NB4 (cell line): ENCODE measurements at regions not wholly inside any gene's neighbourhood (a gene's known extent, or its start where the extent isn't known, plus 50 kb on each side); places are given as distances from the start of the nearest gene placed in this dataset.
"Not testable (repeated sequence)": the region's sequence is repeated elsewhere in the genome, so short reads cannot be mapped to it uniquely, and the experiment has no call there.

Experiments used
- DNase-seq: peaks from one replicate; pipeline ENCODE4 v3.0.0; 2010; ENCODE audit warnings: low read depth
- H3K4me3 ChIP-seq: one replicate; pipeline ENCODE4 v1.5.1; 2011; ENCODE audit warnings: mild to moderate bottlenecking, low read depth, low read length, moderate library complexity
- CTCF ChIP-seq: IDR thresholded peaks from one replicate; pipeline ENCODE4 v1.5.1; 2012; ENCODE audit warnings: low read depth, low read length
- MAX ChIP-seq: IDR thresholded peaks from 2 replicates; pipeline ENCODE4 v1.6.1; 2011; ENCODE audit warnings: low read depth, low read length
- MYC ChIP-seq: IDR thresholded peaks from 2 replicates; pipeline ENCODE4 v1.6.1; 2011; ENCODE audit warnings: low read depth, low read length
- POLR2A ChIP-seq: IDR thresholded peaks from 2 replicates; pipeline ENCODE4 v1.6.1; 2011; ENCODE audit warnings: mild to moderate bottlenecking; ENCODE audit not compliant: insufficient read length; ENCODE audit errors: extremely low read depth

GRCh38 chr9:24901319-24901718 is 355.6 kb upstream of the IZUMO3 start:
- DNase-seq: no peak
- no peak for TF ChIP-seq POLR2A
- TF ChIP-seq MYC: no peak
- TF ChIP-seq CTCF: no peak
- TF ChIP-seq MAX: no peak
- no peak overlapping the region for H3K4me3 ChIP-seq

- TF ChIP-seq MYC: no peak
- no peak for TF ChIP-seq CTCF
- TF ChIP-seq MAX: no peak
- TF ChIP-seq POLR2A: no peak
- H3K4me3 ChIP-seq: no peak overlapping the region
- DNase-seq: no peak
Measured at GRCh38 chr9:24900179-24900578, 354.5 kb upstream of the IZUMO3 start.

- no peak for TF ChIP-seq MYC
- no peak for TF ChIP-seq CTCF
- no peak for TF ChIP-seq POLR2A
- no peak for TF ChIP-seq MAX
- H3K4me3 ChIP-seq: no peak overlapping the region
- no peak for DNase-seq
Measured at GRCh38 chr9:24899463-24899862, 353.8 kb upstream of the IZUMO3 start.

- no peak for DNase-seq
- H3K4me3 ChIP-seq: no peak overlapping the region
- TF ChIP-seq MYC (no peak), CTCF (no peak), MAX (no peak), POLR2A (no peak)
Measured at GRCh38 chr9:24897826-24898225, 352.1 kb upstream of the IZUMO3 start.

GRCh38 chr9:24881361-24881760 is 335.7 kb upstream of the IZUMO3 start:
- DNase-seq: no peak
- H3K4me3 ChIP-seq: no peak overlapping the region
- TF ChIP-seq MAX: no peak
- TF ChIP-seq MYC: no peak
- TF ChIP-seq CTCF: no peak
- no peak for TF ChIP-seq POLR2A

GRCh38 chr9:24879591-24879990 is 333.9 kb upstream of the IZUMO3 start:
- no peak overlapping the region for H3K4me3 ChIP-seq
- no peak for DNase-seq
- TF ChIP-seq MAX (no peak), POLR2A (no peak), CTCF (no peak)

- not testable (repeated sequence) for H3K4me3 ChIP-seq
Measured at GRCh38 chr9:24856601-24857000, 310.9 kb upstream of the IZUMO3 start.

More at GRCh38 chr9:24856601-24857000, 310.9 kb upstream of the IZUMO3 start:
- DNase-seq: not testable (repeated sequence)
